Body of pancreas (tissue), 4 donors: ENCODE measurements at regions not wholly inside any gene's neighbourhood (a gene's known extent, or its start where the extent isn't known, plus 50 kb on each side); places are given as distances from the start of the nearest gene placed in this dataset.

Source experiments
- ATAC-seq: fragments of 150-250 bp; one replicate; pipeline ENCODE4 v1.9.1; 2016
- DNase-seq, 4 donors: peaks; one replicate each; pipeline ENCODE4 v3.0.0-alpha.2; 2019
- H3K27ac ChIP-seq, 4 donors: fragments of 200-600 bp; sonication (generic); 1 replicate in 3 of 4; 2 replicates in 1 of 4; pipeline versions ENCODE4 v1.5.1 to v1.6.1; 2016 to 2019; ENCODE audit warnings: mild to moderate bottlenecking in 1 of 4, mixed read lengths in 1 of 4, moderate library complexity in 1 of 4
- H3K27me3 ChIP-seq, 2 donors: fragments of 200-600 bp; sonication (generic); one replicate each; pipeline ENCODE4 v1.6.0; 2016; ENCODE audit warnings: mild to moderate bottlenecking in 1 of 2
- H3K36me3 ChIP-seq, 2 donors: fragments of 200-600 bp; sonication (generic); replicated peaks in 1 of 2; 2 replicates each; pipeline ENCODE4 v1.5.1; 2016; ENCODE audit warnings: low read depth in 2 of 2; ENCODE audit not compliant: insufficient read depth in 1 of 2
- H3K4me1 ChIP-seq: fragments of 200-600 bp; sonication (generic); one replicate; pipeline ENCODE4 v1.6.0; 2016
- H3K4me3 ChIP-seq, 2 donors: fragments of 200-600 bp; sonication (generic); 1 replicate in 1 of 2; 2 replicates in 1 of 2; pipeline ENCODE4 v1.5.1; 2016 to 2019
- H3K9me3 ChIP-seq, 3 donors: fragments of 200-600 bp; sonication (generic); 1 replicate in 2 of 3; 2 replicates in 1 of 3; pipeline ENCODE4 v1.5.1; 2016
- CTCF ChIP-seq, 7 experiments: fragments of 450-650 bp in 4 of 7; fragments of 200-600 bp in 3 of 7; sonication (generic) in 3 of 7; IDR thresholded peaks; one replicate each; pipeline ENCODE4 v1.5.1; 2016 to 2019; ENCODE audit warnings: antibody characterized with exemption in 7 of 7
- POLR2A ChIP-seq, 3 donors: fragments of 450-650 bp; IDR thresholded peaks; one replicate each; pipeline ENCODE4 v1.6.1; 2016; ENCODE audit warnings: antibody characterized with exemption in 3 of 3, mild to moderate bottlenecking in 2 of 3
- WGBS, 2 donors: methylation state at CpG; one replicate each; pipeline ENCODE4 v1.1.5; 2017; 5-methylcytosine and 5-hydroxymethylcytosine counted together
- intact Hi-C: fragments of 100-400 bp; cut with DNase I; formaldehyde crosslinking; loops from one replicate; pipeline ENCODE4 v1.15.1; 2023

GRCh38 chr4:135515295-135515694, 1313.7 kb upstream of the PABPC4L start:
- DNase-seq (no peak), ATAC-seq (no peak)
- H3K36me3 ChIP-seq: no peaks in the 10 kb centered on the region
- H3K27me3 ChIP-seq: no peaks in the 10 kb centered on the region
- no peaks in the 10 kb centered on the region for H3K4me1 ChIP-seq
- TF ChIP-seq POLR2A (IDR thresholded peaks at IDR 0.05): no peak
- no peak for TF ChIP-seq CTCF (IDR thresholded peaks at IDR 0.05)
- H3K27ac ChIP-seq: no peak overlapping the region
- WGBS, 2 donors: 58 to 60% methylated on average over 3 of the region's 3 CpGs
- no peak overlapping the region for H3K4me3 ChIP-seq
- no peaks in the 10 kb centered on the region for H3K9me3 ChIP-seq
- intact Hi-C loops: no loop called here

- DNase-seq (no peak), ATAC-seq (no peak)
- no peaks in the 10 kb centered on the region for H3K9me3 ChIP-seq
- H3K4me1 ChIP-seq: no peaks in the 10 kb centered on the region
- H3K36me3 ChIP-seq: no peaks in the 10 kb centered on the region
- intact Hi-C loops: no loop called here
- no peak overlapping the region for H3K4me3 ChIP-seq
- no peak overlapping the region for H3K27ac ChIP-seq
- TF ChIP-seq CTCF (IDR thresholded peaks at IDR 0.05) (no peak), POLR2A (IDR thresholded peaks at IDR 0.05) (no peak)
- 50 to 86% methylated on average over 1 of the region's 1 CpG for WGBS, 2 donors
- H3K27me3 ChIP-seq: no peaks in the 10 kb centered on the region
These were observed 1309.0 kb upstream of the PABPC4L start for GRCh38 chr4:135510582-135510981.

- WGBS, 2 donors: 54 to 59% methylated on average over 4 of the region's 4 CpGs
These were observed 1306.6 kb upstream of the PABPC4L start for GRCh38 chr4:135508006-135508714.

GRCh38 chr4:135497563-135498152, 1296.1 kb upstream of the PABPC4L start:
- no peak for TF ChIP-seq CTCF (IDR thresholded peaks at IDR 0.05)
- no peak for TF ChIP-seq POLR2A (IDR thresholded peaks at IDR 0.05)
- Histone ChIP-seq H3K36me3 (no peaks in the 10 kb centered on the region), H3K4me1 (no peaks in the 10 kb centered on the region), H3K4me3 (no peak overlapping the region), H3K27ac (no peak overlapping the region), H3K9me3 (no peaks in the 10 kb centered on the region), H3K27me3 (no peaks in the 10 kb centered on the region)
- ATAC-seq: no peak
- no peak for DNase-seq
- WGBS, 2 donors: 38 to 43% methylated on average over 1 of the region's 1 CpG
- intact Hi-C loops: no loop called here

More at GRCh38 chr4:135508006-135508714, 1306.6 kb upstream of the PABPC4L start:
- TF ChIP-seq CTCF (IDR thresholded peaks at IDR 0.05) (no peak), POLR2A (IDR thresholded peaks at IDR 0.05) (no peak)
- H3K27me3 ChIP-seq: no peaks in the 10 kb centered on the region
- H3K27ac ChIP-seq: no peak overlapping the region
- H3K4me1 ChIP-seq: no peaks in the 10 kb centered on the region
- ATAC-seq (no peak), DNase-seq (no peak)
- no peak overlapping the region for H3K4me3 ChIP-seq
- H3K36me3 ChIP-seq: no peaks in the 10 kb centered on the region
- no peaks in the 10 kb centered on the region for H3K9me3 ChIP-seq
- intact Hi-C loops: no loop called here

GRCh38 chr4:135492439-135492838, 1290.8 kb upstream of the PABPC4L start:
- 66 to 69% methylated on average over 2 of the region's 2 CpGs for WGBS, 2 donors
- Histone ChIP-seq H3K27ac (no peak overlapping the region), H3K9me3 (no peaks in the 10 kb centered on the region), H3K4me1 (no peaks in the 10 kb centered on the region), H3K27me3 (no peaks in the 10 kb centered on the region), H3K4me3 (no peak overlapping the region), H3K36me3 (no peaks in the 10 kb centered on the region)
- no peak for ATAC-seq
- intact Hi-C loops: no loop called here
- no peak for TF ChIP-seq CTCF (IDR thresholded peaks at IDR 0.05)
- TF ChIP-seq POLR2A (IDR thresholded peaks at IDR 0.05): no peak
- no peak for DNase-seq
